SW 1271 (cell line): ENCODE measurements at regions not wholly inside any gene's neighbourhood (a gene's known extent, or its start where the extent isn't known, plus 50 kb on each side); places are given as distances from the start of the nearest gene placed in this dataset.
"Not testable (repeated sequence)": the region's sequence is repeated elsewhere in the genome, so short reads cannot be mapped to it uniquely, and the experiment has no call there.

Experiments used
- DNase-seq, 2 experiments: peaks; one replicate each; lab custom pipeline; 2025; lab: John Stamatoyannopoulos, UW

GRCh38 chr12:105880824-105881388, 257.8 kb downstream of the NUAK1 start:
- DNase-seq, result no peak

- DNase-seq, result no peak
Observed at GRCh38 chr12:105882404-105882803, 256.4 kb downstream of the NUAK1 start.

- no peak for DNase-seq
Observed at GRCh38 chr12:105887131-105887530, 251.6 kb downstream of the NUAK1 start.

- no peak for DNase-seq
Observed at GRCh38 chr12:105888696-105889095, 250.1 kb downstream of the NUAK1 start.

- DNase-seq, result no peak
Observed at GRCh38 chr12:105892362-105892910, 246.3 kb downstream of the NUAK1 start.

GRCh38 chr12:105895197-105895832, 243.4 kb downstream of the NUAK1 start:
- DNase-seq, result not testable (repeated sequence)

GRCh38 chr12:105897311-105897725, 241.4 kb downstream of the NUAK1 start:
- DNase-seq, result no peak

GRCh38 chr12:105898271-105898670, 240.5 kb downstream of the NUAK1 start:
- not testable (repeated sequence) for DNase-seq

- DNase-seq, result no peak
Observed at GRCh38 chr12:105899589-105899988, 239.2 kb downstream of the NUAK1 start.

GRCh38 chr12:105906561-105906960, 232.2 kb downstream of the NUAK1 start:
- DNase-seq, result no peak

GRCh38 chr12:105907982-105908381, 230.8 kb downstream of the NUAK1 start:
- no peak for DNase-seq

- no peak for DNase-seq
Observed at GRCh38 chr12:105910030-105910429, 228.7 kb downstream of the NUAK1 start.

- no peak for DNase-seq
Observed at GRCh38 chr12:105911966-105912365, 226.8 kb downstream of the NUAK1 start.

- DNase-seq, result no peak
Observed at GRCh38 chr12:105912882-105913678, 225.7 kb downstream of the NUAK1 start.

GRCh38 chr12:105915997-105916759, 222.6 kb downstream of the NUAK1 start:
- no peak for DNase-seq

- no peak for DNase-seq
Observed at GRCh38 chr12:105916760-105917039, 222.1 kb downstream of the NUAK1 start.

- DNase-seq, result no peak
Observed at GRCh38 chr12:105920161-105920684, 218.5 kb downstream of the NUAK1 start.

- no peak for DNase-seq
Observed at GRCh38 chr12:105921055-105921454, 217.7 kb downstream of the NUAK1 start.

- no peak for DNase-seq
Observed at GRCh38 chr12:105921872-105922669, 216.7 kb downstream of the NUAK1 start.

GRCh38 chr12:105922670-105923102, 216.1 kb downstream of the NUAK1 start:
- DNase-seq, result no peak

GRCh38 chr12:105924526-105925208, 214.1 kb downstream of the NUAK1 start:
- no peak for DNase-seq
